ENCODE measurements at regions not wholly inside any gene's neighbourhood (a gene's known extent, or its start where the extent isn't known, plus 50 kb on each side); places are given as distances from the start of the nearest gene placed in this dataset.

- Mint-ChIP-seq H3K27ac (no peak overlapping the region), H3K9me3 (no peaks in the 10 kb centered on the region), H3K36me3 (no peaks in the 10 kb centered on the region), H3K4me1 (peaks cover 0 to 8% of the 10 kb centered on the region in 2 donors), H3K27me3 (ENCODE audit: low read depth in 3 of 3) (peaks cover 2 to 6% (median 3%) of the 10 kb centered on the region in 3 donors), H3K4me3 (no peak overlapping the region)
- DNase-seq: no peak
These were observed 81.3 kb upstream of the CXCL12 start for GRCh38 chr10:44466236-44466635.

- peaks cover 2 to 6% (median 3%) of the 10 kb centered on the region in 3 donors for H3K27me3 Mint-ChIP-seq (ENCODE audit: low read depth in 3 of 3)
- H3K27ac Mint-ChIP-seq: no peak overlapping the region
- H3K4me3 Mint-ChIP-seq: no peak overlapping the region
- peaks cover 0 to 8% of the 10 kb centered on the region in 2 donors for H3K4me1 Mint-ChIP-seq
- H3K36me3 Mint-ChIP-seq: no peaks in the 10 kb centered on the region
- DNase-seq: no peak
- no peaks in the 10 kb centered on the region for H3K9me3 Mint-ChIP-seq
These were observed 82.2 kb upstream of the CXCL12 start for GRCh38 chr10:44467090-44467489.

- Mint-ChIP-seq H3K27me3 (ENCODE audit: low read depth in 3 of 3) (peaks cover 2 to 6% (median 3%) of the 10 kb centered on the region in 3 donors), H3K4me3 (no peak overlapping the region), H3K4me1 (peaks cover 0 to 8% of the 10 kb centered on the region in 2 donors), H3K9me3 (no peaks in the 10 kb centered on the region), H3K27ac (no peak overlapping the region), H3K36me3 (no peaks in the 10 kb centered on the region)
- DNase-seq: no peak
These were observed 83.0 kb upstream of the CXCL12 start for GRCh38 chr10:44467900-44468299.

- peaks cover 0 to 8% of the 10 kb centered on the region in 2 donors for H3K4me1 Mint-ChIP-seq
- no peak for DNase-seq
- H3K27me3 Mint-ChIP-seq (ENCODE audit: low read depth in 3 of 3): peaks cover 2 to 6% (median 3%) of the 10 kb centered on the region in 3 donors
- no peaks in the 10 kb centered on the region for H3K9me3 Mint-ChIP-seq
- H3K36me3 Mint-ChIP-seq: no peaks in the 10 kb centered on the region
- no peak overlapping the region for H3K27ac Mint-ChIP-seq
- no peak overlapping the region for H3K4me3 Mint-ChIP-seq
These were observed 83.6 kb upstream of the CXCL12 start for GRCh38 chr10:44468525-44468924.

GRCh38 chr10:44468965-44469364, 84.1 kb upstream of the CXCL12 start:
- DNase-seq: no peak
- no peaks in the 10 kb centered on the region for H3K36me3 Mint-ChIP-seq
- no peaks in the 10 kb centered on the region for H3K9me3 Mint-ChIP-seq
- H3K27me3 Mint-ChIP-seq (ENCODE audit: low read depth in 3 of 3): peaks cover under 1 to 6% (median 3%) of the 10 kb centered on the region in 3 donors
- no peak overlapping the region for H3K27ac Mint-ChIP-seq
- peaks cover 0 to 8% of the 10 kb centered on the region in 2 donors for H3K4me1 Mint-ChIP-seq
- H3K4me3 Mint-ChIP-seq: no peak overlapping the region

- no peaks in the 10 kb centered on the region for H3K4me1 Mint-ChIP-seq
- H3K36me3 Mint-ChIP-seq: no peaks in the 10 kb centered on the region
- no peak overlapping the region for H3K27ac Mint-ChIP-seq
- peaks cover 0 to 6% (median 5%) of the 10 kb centered on the region in 3 donors for H3K27me3 Mint-ChIP-seq (ENCODE audit: low read depth in 3 of 3)
- DNase-seq: no peak
- no peak overlapping the region for H3K4me3 Mint-ChIP-seq
- H3K9me3 Mint-ChIP-seq: no peaks in the 10 kb centered on the region
These were observed 85.9 kb upstream of the CXCL12 start for GRCh38 chr10:44470784-44471183.

- peaks cover 0 to 9% (median 5%) of the 10 kb centered on the region in 3 donors for H3K27me3 Mint-ChIP-seq (ENCODE audit: low read depth in 3 of 3)
- no peaks in the 10 kb centered on the region for H3K4me1 Mint-ChIP-seq
- no peaks in the 10 kb centered on the region for H3K36me3 Mint-ChIP-seq
- H3K27ac Mint-ChIP-seq: no peak overlapping the region
- H3K4me3 Mint-ChIP-seq: no peak overlapping the region
- no peaks in the 10 kb centered on the region for H3K9me3 Mint-ChIP-seq
- DNase-seq: no peak
These were observed 86.5 kb upstream of the CXCL12 start for GRCh38 chr10:44471410-44471809.

GRCh38 chr10:44473146-44473545, 88.2 kb upstream of the CXCL12 start:
- Mint-ChIP-seq H3K9me3 (no peaks in the 10 kb centered on the region), H3K4me1 (no peaks in the 10 kb centered on the region), H3K27ac (no peak overlapping the region), H3K27me3 (ENCODE audit: low read depth in 3 of 3) (peaks cover 0 to 5% (median 3%) of the 10 kb centered on the region in 3 donors), H3K4me3 (no peak overlapping the region), H3K36me3 (no peaks in the 10 kb centered on the region)
- DNase-seq: no peak

GRCh38 chr10:44476409-44477045, 91.6 kb upstream of the CXCL12 start:
- peaks cover 0 to 3% (median 2%) of the 10 kb centered on the region in 3 donors for H3K27me3 Mint-ChIP-seq (ENCODE audit: low read depth in 3 of 3)
- H3K36me3 Mint-ChIP-seq: no peaks in the 10 kb centered on the region
- H3K4me1 Mint-ChIP-seq: no peaks in the 10 kb centered on the region
- no peak for DNase-seq
- no peak overlapping the region for H3K4me3 Mint-ChIP-seq
- peaks cover 0 to 3% (median 0%) of the 10 kb centered on the region in 6 donors for H3K9me3 Mint-ChIP-seq
- H3K27ac Mint-ChIP-seq: no peak overlapping the region

- no peak overlapping the region for H3K27ac Mint-ChIP-seq
- H3K4me3 Mint-ChIP-seq: no peak overlapping the region
These were observed 92.1 kb upstream of the CXCL12 start for GRCh38 chr10:44477046-44477425.

GRCh38 chr10:44478040-44478439, 93.1 kb upstream of the CXCL12 start:
- H3K27ac Mint-ChIP-seq: no peak overlapping the region
- H3K36me3 Mint-ChIP-seq: no peaks in the 10 kb centered on the region
- H3K4me1 Mint-ChIP-seq: no peaks in the 10 kb centered on the region
- H3K27me3 Mint-ChIP-seq (ENCODE audit: low read depth in 3 of 3): peaks cover 2 to 4% (median 3%) of the 10 kb centered on the region in 3 donors
- no peak for DNase-seq
- no peak overlapping the region for H3K4me3 Mint-ChIP-seq
- H3K9me3 Mint-ChIP-seq: peaks cover 0 to 9% (median 2%) of the 10 kb centered on the region in 6 donors

More at GRCh38 chr10:44477046-44477425, 92.1 kb upstream of the CXCL12 start:
- Mint-ChIP-seq H3K4me1 (no peaks in the 10 kb centered on the region), H3K27me3 (ENCODE audit: low read depth in 3 of 3) (peaks cover 0 to 3% (median 3%) of the 10 kb centered on the region in 3 donors), H3K36me3 (no peaks in the 10 kb centered on the region), H3K9me3 (peaks cover 0 to 5% (median 1%) of the 10 kb centered on the region in 6 donors)
- no peak for DNase-seq

- no peak overlapping the region for H3K27ac Mint-ChIP-seq
- no peak overlapping the region for H3K4me3 Mint-ChIP-seq
- H3K9me3 Mint-ChIP-seq: peaks cover 0 to 9% (median 2%) of the 10 kb centered on the region in 6 donors
- H3K27me3 Mint-ChIP-seq (ENCODE audit: low read depth in 3 of 3): peaks cover 2 to 4% (median 3%) of the 10 kb centered on the region in 3 donors
- DNase-seq: no peak
- H3K4me1 Mint-ChIP-seq: no peaks in the 10 kb centered on the region
- H3K36me3 Mint-ChIP-seq: no peaks in the 10 kb centered on the region
These were observed 94.2 kb upstream of the CXCL12 start for GRCh38 chr10:44478876-44479705.

- H3K27me3 Mint-ChIP-seq (ENCODE audit: low read depth in 3 of 3): peaks cover 2 to 7% (median 2%) of the 10 kb centered on the region in 3 donors
- peaks cover 3 to 32% (median 14%) of the 10 kb centered on the region in 6 donors for H3K9me3 Mint-ChIP-seq
- H3K27ac Mint-ChIP-seq: no peak overlapping the region
- no peak overlapping the region for H3K4me3 Mint-ChIP-seq
- no peaks in the 10 kb centered on the region for H3K36me3 Mint-ChIP-seq
- no peaks in the 10 kb centered on the region for H3K4me1 Mint-ChIP-seq
- DNase-seq: no peak
These were observed 107.8 kb upstream of the CXCL12 start for GRCh38 chr10:44492678-44493077.

GRCh38 chr10:44498222-44498621, 113.3 kb upstream of the CXCL12 start:
- Mint-ChIP-seq H3K27me3 (ENCODE audit: low read depth in 3 of 3) (peaks cover 0 to 3% (median 0%) of the 10 kb centered on the region in 3 donors), H3K27ac (no peak overlapping the region), H3K36me3 (no peaks in the 10 kb centered on the region), H3K4me1 (no peaks in the 10 kb centered on the region), H3K9me3 (peaks cover 2 to 11% (median 5%) of the 10 kb centered on the region in 6 donors), H3K4me3 (no peak overlapping the region)
- DNase-seq: no peak

Measured in immature natural killer cell (primary cell).